Mesothelial cell of epicardium (in vitro differentiated cells): ENCODE measurements at regions not wholly inside any gene's neighbourhood (a gene's known extent, or its start where the extent isn't known, plus 50 kb on each side); places are given as distances from the start of the nearest gene placed in this dataset.

ENCODE experiments used
- DNase-seq, 2 experiments: peaks; one replicate each; pipeline ENCODE4 v3.0.0; 2021; ENCODE audit warnings: low spot score in 2 of 2; ENCODE audit not compliant: unreplicated experiment in 2 of 2
- H3K27ac Mint-ChIP-seq: 2 replicates; pipeline ENCODE4 v1.8.0; 2021; ENCODE audit warnings: mixed read lengths
- H3K27me3 Mint-ChIP-seq: 2 replicates; pipeline ENCODE4 v1.8.0; 2021; ENCODE audit warnings: low read depth, mixed read lengths
- H3K36me3 Mint-ChIP-seq: 2 replicates; pipeline ENCODE4 v1.8.0; 2021; ENCODE audit warnings: mixed read lengths
- H3K4me1 Mint-ChIP-seq: 2 replicates; pipeline ENCODE4 v1.8.0; 2021; ENCODE audit warnings: mixed read lengths
- H3K4me3 Mint-ChIP-seq: 2 replicates; pipeline ENCODE4 v1.8.0; 2021; ENCODE audit warnings: mild to moderate bottlenecking, moderate library complexity, mixed read lengths
- H3K9me3 Mint-ChIP-seq: 2 replicates; pipeline ENCODE4 v1.8.0; 2021; ENCODE audit warnings: mixed read lengths
- TF ChIP-seq, protein P1 (sequence below): fragments of 200-600 bp; sonication (generic); IDR thresholded peaks from one replicate; pipeline ENCODE4 v1.5.0; 2021; ENCODE audit warnings: antibody characterized with exemption; ENCODE audit not compliant: unreplicated experiment

GRCh38 chr21:23101111-23101510, 2102.9 kb downstream of the NCAM2 start:
- TF ChIP-seq, protein P1, sequence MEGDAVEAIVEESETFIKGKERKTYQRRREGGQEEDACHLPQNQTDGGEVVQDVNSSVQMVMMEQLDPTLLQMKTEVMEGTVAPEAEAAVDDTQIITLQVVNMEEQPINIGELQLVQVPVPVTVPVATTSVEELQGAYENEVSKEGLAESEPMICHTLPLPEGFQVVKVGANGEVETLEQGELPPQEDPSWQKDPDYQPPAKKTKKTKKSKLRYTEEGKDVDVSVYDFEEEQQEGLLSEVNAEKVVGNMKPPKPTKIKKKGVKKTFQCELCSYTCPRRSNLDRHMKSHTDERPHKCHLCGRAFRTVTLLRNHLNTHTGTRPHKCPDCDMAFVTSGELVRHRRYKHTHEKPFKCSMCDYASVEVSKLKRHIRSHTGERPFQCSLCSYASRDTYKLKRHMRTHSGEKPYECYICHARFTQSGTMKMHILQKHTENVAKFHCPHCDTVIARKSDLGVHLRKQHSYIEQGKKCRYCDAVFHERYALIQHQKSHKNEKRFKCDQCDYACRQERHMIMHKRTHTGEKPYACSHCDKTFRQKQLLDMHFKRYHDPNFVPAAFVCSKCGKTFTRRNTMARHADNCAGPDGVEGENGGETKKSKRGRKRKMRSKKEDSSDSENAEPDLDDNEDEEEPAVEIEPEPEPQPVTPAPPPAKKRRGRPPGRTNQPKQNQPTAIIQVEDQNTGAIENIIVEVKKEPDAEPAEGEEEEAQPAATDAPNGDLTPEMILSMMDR: no peak
- Mint-ChIP-seq H3K36me3 (no peaks in the 10 kb centered on the region), H3K9me3 (peaks cover 32% of the 10 kb centered on the region), H3K4me1 (no peaks in the 10 kb centered on the region), H3K27ac (no peak overlapping the region), H3K27me3 (no peaks in the 10 kb centered on the region), H3K4me3 (no peak overlapping the region)
- DNase-seq: no peak

DNA sequence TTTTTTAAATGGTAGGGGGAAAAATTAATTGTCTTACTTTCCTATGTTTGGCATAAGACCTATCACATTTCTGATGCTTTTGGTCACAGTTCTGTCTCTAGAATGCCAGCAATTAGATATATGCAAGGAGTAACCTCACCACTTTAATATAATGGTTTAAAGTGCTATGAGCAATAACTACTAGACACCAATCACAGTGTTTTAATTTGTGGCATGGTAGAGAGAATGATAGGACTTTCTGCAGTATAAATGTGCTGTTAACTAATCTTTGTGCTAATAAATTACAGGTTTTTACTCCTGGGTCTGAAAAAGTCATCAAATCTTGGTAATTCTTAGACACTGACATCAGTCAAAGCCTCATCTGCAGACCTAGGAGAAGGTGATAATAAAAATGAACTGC, 2110.3 kb downstream of the NCAM2 start:
- TF ChIP-seq, protein P1: no peak
- no peaks in the 10 kb centered on the region for H3K4me1 Mint-ChIP-seq
- no peak for DNase-seq
- no peaks in the 10 kb centered on the region for H3K27me3 Mint-ChIP-seq
- H3K4me3 Mint-ChIP-seq: no peak overlapping the region
- H3K9me3 Mint-ChIP-seq: peaks cover 6% of the 10 kb centered on the region
- H3K36me3 Mint-ChIP-seq: no peaks in the 10 kb centered on the region
- no peak overlapping the region for H3K27ac Mint-ChIP-seq

DNA sequence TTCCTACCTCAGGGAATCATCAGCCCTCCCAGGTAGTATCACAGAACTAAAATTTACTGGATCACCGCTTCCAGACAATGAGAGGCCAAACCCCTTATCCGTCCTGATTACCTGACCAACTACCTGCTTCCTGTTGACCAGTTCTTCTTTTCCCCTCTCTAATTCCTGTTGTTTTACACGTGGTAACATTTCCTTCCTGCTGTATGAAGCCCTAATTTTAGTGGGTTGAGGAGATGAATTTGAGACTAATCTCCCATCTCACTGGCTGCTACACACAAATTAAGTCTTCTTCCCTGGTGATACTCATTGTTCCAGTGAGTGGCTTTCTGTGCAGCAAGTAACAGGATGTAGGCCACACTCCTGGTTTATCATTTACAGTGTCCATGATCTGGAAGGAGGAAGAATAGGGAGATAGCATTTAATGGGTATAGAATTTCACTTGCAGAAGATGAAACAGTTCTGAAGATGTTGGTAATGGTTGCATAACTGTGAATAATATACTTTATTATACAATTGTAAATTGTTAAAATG, 2112.9 kb downstream of the NCAM2 start:
- Mint-ChIP-seq H3K27me3 (no peaks in the 10 kb centered on the region), H3K36me3 (no peaks in the 10 kb centered on the region), H3K27ac (no peak overlapping the region)

GRCh38 chr21:23119491-23119890, 2121.3 kb downstream of the NCAM2 start:
- Mint-ChIP-seq H3K4me3 (no peak overlapping the region), H3K4me1 (no peaks in the 10 kb centered on the region), H3K27me3 (no peaks in the 10 kb centered on the region), H3K9me3 (no peaks in the 10 kb centered on the region), H3K36me3 (no peaks in the 10 kb centered on the region), H3K27ac (no peak overlapping the region)
- no peak for DNase-seq
- TF ChIP-seq, protein P1: no peak

More for the DNA sequence above, 2112.9 kb downstream of the NCAM2 start:
- H3K9me3 Mint-ChIP-seq: no peaks in the 10 kb centered on the region
- H3K4me1 Mint-ChIP-seq: no peaks in the 10 kb centered on the region
- H3K4me3 Mint-ChIP-seq: no peak overlapping the region
- TF ChIP-seq, protein P1: no peak
- no peak for DNase-seq

DNA sequence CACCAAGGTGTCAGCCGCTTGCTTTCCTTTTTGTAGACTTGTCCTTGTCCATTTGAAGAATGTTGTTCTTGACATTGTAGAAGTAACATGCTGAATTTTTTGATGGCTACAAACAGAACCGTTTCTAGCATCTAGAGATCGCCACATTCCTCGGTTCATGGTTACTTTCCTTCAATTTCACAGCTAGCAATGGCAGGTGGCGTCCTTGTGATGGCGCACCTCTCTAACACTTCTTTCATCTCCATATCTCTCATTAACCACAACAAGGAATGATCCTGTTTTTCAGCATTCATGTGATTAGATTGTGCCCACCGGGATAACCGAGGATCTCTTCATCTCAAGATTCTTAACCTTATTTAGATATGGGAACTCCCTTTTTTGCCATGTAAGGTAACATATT, 2129.8 kb downstream of the NCAM2 start:
- H3K36me3 Mint-ChIP-seq: no peaks in the 10 kb centered on the region
- DNase-seq: no peak
- no peak overlapping the region for H3K4me3 Mint-ChIP-seq
- TF ChIP-seq, protein P1: no peak
- H3K27me3 Mint-ChIP-seq: no peaks in the 10 kb centered on the region
- H3K9me3 Mint-ChIP-seq: no peaks in the 10 kb centered on the region
- H3K27ac Mint-ChIP-seq: no peak overlapping the region
- peaks cover 3% of the 10 kb centered on the region for H3K4me1 Mint-ChIP-seq

- Mint-ChIP-seq H3K4me1 (peaks cover 3% of the 10 kb centered on the region), H3K36me3 (no peaks in the 10 kb centered on the region), H3K27ac (no peak overlapping the region), H3K4me3 (no peak overlapping the region), H3K27me3 (no peaks in the 10 kb centered on the region), H3K9me3 (peaks cover 9% of the 10 kb centered on the region)
- no peak for DNase-seq
- TF ChIP-seq, protein P1: no peak
These were observed 2132.1 kb downstream of the NCAM2 start for GRCh38 chr21:23130308-23130707.
